HG03064 (cell line): ENCODE measurements at regions not wholly inside any gene's neighbourhood (a gene's known extent, or its start where the extent isn't known, plus 50 kb on each side); places are given as distances from the start of the nearest gene placed in this dataset.
A peak's percentile ranks its signal among the peaks of the same experiment; 100 is the strongest.

Experiments used
- ATAC-seq: cut with Tn5 transposase; IDR thresholded peaks from one replicate; pipeline ENCODE4 v1.9.1; 2021; ENCODE audit warnings: low read depth; ENCODE audit not compliant: unreplicated experiment

- no peak for ATAC-seq
Measured at GRCh38 chr11:95692526-95693260, 96.9 kb downstream of the FAM76B start.

DNA sequence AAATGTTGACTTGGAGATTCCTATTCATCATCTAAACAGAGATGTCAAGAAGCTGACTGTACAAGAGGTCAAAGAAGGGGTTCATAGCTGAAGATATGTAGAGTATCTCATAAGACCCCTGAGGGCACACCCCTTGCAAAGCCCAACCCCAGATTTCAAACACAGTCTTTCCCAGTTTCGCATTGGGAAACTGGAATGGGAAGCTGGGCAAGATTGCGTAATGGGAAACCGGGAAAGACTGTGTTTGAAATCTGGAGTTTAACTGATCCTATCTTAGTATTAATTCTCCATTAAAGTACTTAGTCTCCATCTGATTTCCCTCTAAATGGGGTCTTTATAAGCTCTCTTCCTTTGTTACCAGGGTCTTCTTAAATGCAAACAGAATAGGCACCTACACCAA, 99.5 kb downstream of the FAM76B start:
- ATAC-seq = no peak

GRCh38 chr11:95688501-95689222, 100.9 kb downstream of the FAM76B start:
- ATAC-seq = no peak

DNA sequence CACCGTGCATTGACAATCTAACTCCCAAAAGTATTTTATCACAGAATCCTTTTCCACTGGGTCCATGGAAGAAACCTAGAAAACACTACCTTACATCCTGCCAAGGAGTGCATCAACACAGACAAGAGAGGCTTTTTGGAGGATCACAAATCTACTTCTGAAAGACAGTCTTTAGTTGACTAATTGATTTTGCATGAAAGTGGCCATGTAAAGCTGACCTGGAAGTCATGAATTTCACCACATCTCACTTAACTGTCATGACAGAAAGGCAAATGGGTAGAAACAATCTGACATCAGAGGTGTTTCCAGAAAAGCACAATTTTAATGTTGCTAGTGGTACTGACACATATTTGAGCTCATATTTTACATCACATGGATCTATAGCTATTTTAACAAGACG, 101.6 kb downstream of the FAM76B start:
- no peak for ATAC-seq

- ATAC-seq = no peak
Measured at GRCh38 chr11:95686265-95686664, 103.3 kb downstream of the FAM76B start.

GRCh38 chr11:95684701-95685100, 104.9 kb downstream of the FAM76B start:
- no peak for ATAC-seq

DNA sequence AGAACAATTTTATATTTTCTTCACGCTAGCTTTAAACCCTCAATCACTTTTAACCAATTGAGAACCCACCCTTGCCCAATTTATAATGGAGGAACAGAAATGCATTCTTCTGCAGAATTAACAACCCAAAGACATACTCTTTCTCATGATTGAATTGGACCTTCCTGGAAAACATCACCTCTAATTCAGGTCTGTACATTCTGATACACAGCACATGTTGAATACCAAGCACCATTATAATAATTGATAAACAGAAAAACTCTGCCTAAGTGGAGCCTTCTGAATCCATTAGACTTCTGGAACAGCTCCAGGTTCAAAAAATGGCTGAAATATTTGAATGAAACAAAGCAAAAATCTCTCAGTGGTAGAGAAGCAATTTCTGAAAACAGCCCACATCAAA, 105.4 kb downstream of the FAM76B start:
- ATAC-seq = no peak

GRCh38 chr11:95682552-95682951, 107.0 kb downstream of the FAM76B start:
- no peak for ATAC-seq

DNA sequence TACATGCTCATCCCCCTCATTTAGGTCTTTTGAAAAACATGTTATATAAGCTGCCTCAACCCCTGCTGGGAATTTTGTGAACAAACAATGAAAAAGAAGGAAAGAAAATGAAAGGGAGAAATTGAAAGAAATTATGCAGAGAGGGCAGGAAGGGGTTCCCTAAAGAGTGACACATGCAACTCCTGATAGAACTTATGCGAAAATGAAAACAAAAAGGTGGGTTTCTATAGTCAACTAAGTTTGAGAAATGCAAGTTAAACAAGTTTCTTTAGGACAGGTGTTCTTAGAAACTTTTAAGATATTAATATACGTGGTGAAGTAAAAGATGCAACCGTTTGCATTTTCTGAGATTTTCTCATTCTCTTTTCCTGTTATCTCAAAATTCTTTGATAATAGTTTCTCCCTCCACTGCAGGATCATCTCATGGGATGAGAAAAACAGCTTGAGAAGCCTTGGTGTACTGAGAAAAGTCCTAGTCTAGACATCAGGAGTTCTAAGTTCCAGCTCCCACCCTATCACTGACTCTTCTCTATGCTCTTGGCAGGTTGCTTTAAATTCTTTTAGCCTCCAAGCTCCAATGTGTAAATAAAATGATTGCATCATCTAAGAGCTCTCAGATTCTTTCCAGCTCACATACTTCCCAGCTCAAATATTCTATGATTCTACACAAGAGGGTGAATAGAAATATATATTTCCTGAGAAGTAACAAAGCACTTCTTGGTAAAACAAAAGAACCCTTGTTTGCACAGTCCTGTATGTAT, 109.2 kb downstream of the FAM76B start:
- peak; percentile 88 for ATAC-seq

DNA sequence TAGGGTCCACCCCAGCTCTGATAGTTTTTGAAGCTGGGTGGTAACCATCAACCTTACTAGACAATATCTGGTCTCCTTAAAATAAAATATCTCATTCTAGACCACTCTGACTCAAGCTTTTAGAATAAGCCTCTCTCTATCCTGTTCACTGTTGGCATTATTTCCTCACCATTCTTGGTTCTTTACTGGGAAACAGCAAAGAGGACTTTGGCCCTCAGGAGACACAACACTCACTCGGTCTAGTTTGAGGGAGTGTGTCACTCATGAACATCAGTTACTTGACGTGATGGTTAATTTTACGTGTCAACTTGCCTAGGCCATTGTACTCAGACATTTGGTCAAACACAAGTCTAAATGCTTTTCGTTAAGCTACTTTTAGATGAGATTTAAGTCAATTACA, 110.6 kb downstream of the FAM76B start:
- no peak for ATAC-seq

DNA sequence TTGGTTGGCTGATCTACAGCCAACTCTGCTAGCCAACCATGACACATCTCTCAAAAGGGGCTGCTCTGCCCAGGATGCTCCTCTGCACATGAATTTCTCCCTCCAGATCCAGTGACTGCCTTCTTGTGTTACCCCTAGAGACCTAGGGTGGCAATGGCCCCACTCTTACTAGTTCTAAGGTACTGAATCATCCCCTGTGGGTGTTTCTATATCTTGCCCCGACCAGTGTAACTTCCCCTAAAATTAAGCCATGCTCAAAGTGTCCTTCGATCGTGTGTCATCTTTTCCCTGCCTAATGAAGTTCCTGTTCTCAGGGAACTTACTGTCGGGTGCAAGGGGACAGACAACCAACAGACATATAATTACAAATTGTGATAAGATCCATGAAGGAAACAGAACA, 113.3 kb downstream of the FAM76B start:
- ATAC-seq = no peak

DNA sequence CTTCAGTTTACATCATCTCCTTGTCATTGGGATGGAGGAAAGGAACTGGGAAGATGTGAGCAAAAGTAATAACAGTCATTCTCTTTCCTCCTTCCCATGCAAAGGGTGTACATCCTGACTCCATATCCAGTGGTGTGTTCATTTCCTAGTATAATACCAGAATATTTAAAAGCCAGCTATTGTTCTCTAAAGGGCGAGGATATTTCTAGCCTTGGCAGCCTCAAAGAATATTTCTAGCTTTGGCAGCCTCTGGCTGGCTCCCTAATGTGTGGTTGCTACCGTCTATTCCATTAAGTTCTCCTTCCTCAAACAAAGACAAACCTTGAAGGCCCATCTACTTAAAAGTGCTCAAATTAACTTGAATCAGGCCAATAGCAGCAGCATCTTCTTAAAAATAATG, 114.0 kb downstream of the FAM76B start:
- no peak for ATAC-seq

DNA sequence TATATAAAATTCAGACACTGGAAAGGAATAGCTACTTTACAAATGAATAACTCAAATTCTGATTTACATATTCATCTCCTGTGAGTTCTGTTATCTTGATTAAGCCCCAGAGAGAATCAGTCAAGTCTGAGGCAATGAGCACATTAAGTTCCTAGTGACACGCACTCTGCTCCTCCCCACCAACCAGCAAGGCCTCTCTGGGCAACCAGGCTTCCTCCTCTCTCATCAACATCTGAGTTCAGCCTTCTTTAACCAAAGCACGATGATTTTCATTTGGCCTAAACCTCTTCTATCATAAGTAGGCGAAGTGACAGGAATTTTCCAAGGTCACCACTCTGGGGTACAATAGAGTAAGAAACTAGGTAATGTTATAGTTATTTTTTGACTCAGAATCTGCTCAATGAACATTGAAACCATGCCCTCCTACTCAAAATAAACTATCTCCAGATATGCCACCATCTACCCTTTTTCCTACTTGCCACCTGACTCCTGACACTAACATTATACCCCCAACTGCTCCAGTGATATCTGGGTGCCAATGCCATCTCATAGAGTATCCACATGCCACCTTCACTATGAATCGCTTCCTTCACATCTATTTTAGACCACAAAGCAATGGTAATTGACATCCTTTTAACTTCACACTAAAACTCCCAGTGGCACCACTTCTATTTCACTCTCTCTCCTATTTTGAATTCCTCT, 114.8 kb downstream of the FAM76B start:
- no peak for ATAC-seq

- ATAC-seq = no peak
Measured at GRCh38 chr11:95671768-95672167, 117.8 kb downstream of the FAM76B start.

GRCh38 chr11:95668131-95668530, 121.5 kb downstream of the FAM76B start:
- ATAC-seq = no peak

- no peak for ATAC-seq
Measured at GRCh38 chr11:95661162-95661561, 128.4 kb downstream of the FAM76B start.

- ATAC-seq = no peak
Measured at GRCh38 chr11:95660038-95660437, 129.5 kb downstream of the FAM76B start.

DNA sequence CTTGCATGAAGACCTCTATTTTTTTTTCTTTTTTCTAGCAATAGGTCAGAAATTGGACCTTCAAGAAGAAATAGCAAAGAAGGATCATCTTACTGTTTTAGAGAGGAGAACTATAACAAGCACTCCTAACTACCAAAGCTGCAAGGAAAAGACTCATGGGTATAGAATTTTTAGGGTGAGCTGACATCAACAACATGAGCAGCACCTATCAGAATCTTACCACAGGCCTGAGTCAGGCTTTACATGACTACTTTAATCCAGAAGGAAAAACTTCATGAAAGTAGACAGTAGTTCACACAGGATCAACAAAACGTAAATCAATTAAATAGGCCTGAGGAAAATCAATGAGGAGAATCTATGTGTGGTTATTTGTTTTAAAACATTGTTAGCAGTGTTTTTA, 130.5 kb downstream of the FAM76B start:
- no peak for ATAC-seq

DNA sequence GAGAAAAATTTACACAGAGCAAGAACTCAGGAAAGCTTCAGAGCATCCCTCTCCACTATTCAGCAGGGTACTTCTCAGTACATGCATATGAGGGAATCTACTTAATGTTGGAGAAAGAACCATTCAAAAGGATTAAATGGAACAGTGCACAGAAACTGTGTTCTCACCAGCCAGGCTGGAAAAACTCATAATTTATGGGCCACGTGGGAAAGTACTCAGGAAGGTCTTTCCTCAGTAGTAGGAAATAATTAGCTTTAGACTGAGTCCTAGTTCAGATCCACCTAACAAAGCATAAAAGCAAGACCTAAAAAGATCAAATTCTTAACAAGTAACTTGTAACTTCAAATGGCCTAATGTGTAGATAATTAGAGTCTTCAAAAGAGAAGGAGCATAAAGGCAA, 134.0 kb downstream of the FAM76B start:
- ATAC-seq = no peak

GRCh38 chr11:95653680-95654079, 135.9 kb downstream of the FAM76B start:
- no peak for ATAC-seq

- no peak for ATAC-seq
Measured at GRCh38 chr11:95653099-95653498, 136.5 kb downstream of the FAM76B start.
